Spleen (tissue), 7 donors: ENCODE measurements at regions not wholly inside any gene's neighbourhood (a gene's known extent, or its start where the extent isn't known, plus 50 kb on each side); places are given as distances from the start of the nearest gene placed in this dataset.

ENCODE experiments used
- CTCF ChIP-seq, 11 experiments: fragments of 200-600 bp in 7 of 11; fragments of 450-650 bp in 4 of 11; sonication (generic) in 4 of 11; IDR thresholded peaks in 8 of 11; conservative IDR thresholded peaks in 3 of 11; 1 replicate in 7 of 11; 2 replicates in 4 of 11; pipeline versions ENCODE4 v1.4.0 to v1.8.0; 2016 to 2021; ENCODE audit warnings: antibody characterized with exemption in 11 of 11, inconsistent platforms in 4 of 11, mild to moderate bottlenecking in 1 of 11
- POLR2A ChIP-seq, 3 donors: fragments of 450-650 bp; IDR thresholded peaks; one replicate each; pipeline ENCODE4 v1.5.1; 2017; ENCODE audit warnings: antibody characterized with exemption in 3 of 3, mild to moderate bottlenecking in 1 of 3
- POLR2AphosphoS5 ChIP-seq, 3 donors: sonication (generic); formaldehyde crosslinking; IDR thresholded peaks; one replicate each; pipeline ENCODE4 v1.5.1; 2017; ENCODE audit warnings: antibody characterized with exemption in 3 of 3
- donor health status: DM: no; HTN: no; CAD: no; lungs with moderate emphysema.
- donor health status: DM: no; HTN: no; CAD: no.
- donor health status: DM: no; HTN: no; CAD: no.

DNA sequence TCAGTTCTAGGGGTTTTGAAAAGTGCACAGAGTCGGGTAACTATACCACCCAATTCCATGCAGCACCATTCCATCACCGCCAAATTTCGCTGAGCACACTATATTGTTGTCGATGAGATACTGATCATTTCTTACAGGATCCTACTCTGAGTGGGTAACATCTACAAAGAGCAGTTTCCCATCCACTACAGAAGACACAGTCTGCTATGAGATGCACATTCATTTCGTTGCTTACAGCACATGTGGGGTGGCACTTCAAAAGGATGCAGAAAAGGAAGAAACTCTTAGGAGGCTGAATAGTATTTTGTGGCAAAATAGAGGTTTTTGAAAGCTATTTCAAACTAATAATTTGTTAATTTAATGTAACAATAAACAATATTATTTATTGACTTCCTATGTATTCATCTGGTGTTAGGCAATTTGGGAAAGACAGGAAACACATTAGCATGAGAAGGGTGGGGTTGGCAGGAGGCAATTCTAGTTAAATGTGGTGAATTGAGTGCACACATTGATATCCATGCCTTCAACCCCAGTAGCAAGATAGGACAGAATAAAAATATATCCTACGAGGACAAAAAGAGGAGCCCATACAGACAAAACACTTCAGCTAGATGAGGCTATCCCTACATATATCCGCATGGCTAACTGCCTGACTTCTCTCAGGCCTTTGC is 186.8 kb upstream of the PARP11 start:
- TF ChIP-seq CTCF (IDR thresholded peaks at IDR 0.05 in 8 of 11, conservative IDR thresholded peaks at IDR 0.05 in 3 of 11) (no peak), POLR2A (IDR thresholded peaks at IDR 0.05) (no peak), POLR2AphosphoS5 (IDR thresholded peaks at IDR 0.05) (no peak)
